K562 (cell line): ENCODE measurements at regions not wholly inside any gene's neighbourhood (a gene's known extent, or its start where the extent isn't known, plus 50 kb on each side); places are given as distances from the start of the nearest gene placed in this dataset.

Source experiments
- BRD4 ChIP-seq: fragments of 200-600 bp; sonication (generic); IDR thresholded peaks from 2 replicates; pipeline ENCODE4 v1.6.1; 2017; ENCODE audit warnings: inconsistent platforms
- HSF4 ChIP-seq: fragments of 250-450 bp; sonication (Bioruptor Pico); IDR thresholded peaks from 2 replicates; pipeline ENCODE4 v2.1.2; 2022; ENCODE audit warnings: mild to moderate bottlenecking, moderate library complexity, borderline replicate concordance
- KLF10 ChIP-seq: fragments of 250-450 bp; sonication (Bioruptor Pico); IDR thresholded peaks from 2 replicates; pipeline ENCODE4 v1.6.1; 2021; ENCODE audit warnings: matching md5 sums
- SIRT6 ChIP-seq: IDR thresholded peaks from one replicate; pipeline ENCODE4 v1.6.1; 2012; ENCODE audit warnings: low read depth, mild to moderate bottlenecking, control low read depth, inconsistent platforms, low read length, moderate library complexity
- TF ChIP-seq, protein P1 (sequence below): fragments of 150-350 bp; conservative IDR thresholded peaks from 2 replicates; pipeline ENCODE4 v1.6.1; 2014; ENCODE audit warnings: low read length
- TF ChIP-seq, protein P2 (sequence below): fragments of 200-400 bp; formaldehyde crosslinking; IDR thresholded peaks from 2 replicates; pipeline ENCODE4 v1.6.1; 2017; ENCODE audit warnings: mild to moderate bottlenecking, low read depth, low read length, moderate library complexity
- TF ChIP-seq, protein P3 (sequence below), 2 experiments: IDR thresholded peaks in 1 of 2; conservative IDR thresholded peaks in 1 of 2; 2 replicates each; pipeline ENCODE4 v1.6.1; 2016; ENCODE audit warnings: low read depth in 2 of 2, mild to moderate bottlenecking in 1 of 2, missing compliant biosample characterization in 1 of 2, missing genetic modification characterization in 1 of 2, moderate library complexity in 1 of 2
- TF ChIP-seq, protein P4 (sequence below), 3 experiments: fragments of 200-800 bp in 1 of 3; fragments of 250-450 bp in 1 of 3; fragments of 450-650 bp in 1 of 3; sonication (Bioruptor Pico) in 1 of 3; sonication (Bioruptor generic) in 1 of 3; formaldehyde crosslinking in 1 of 3; IDR thresholded peaks; 2 replicates each; pipeline versions ENCODE4 v1.6.1 to v1.8.0; 2016 to 2022; ENCODE audit warnings: mild to moderate bottlenecking in 2 of 3, missing genetic modification characterization in 2 of 3, missing compliant biosample characterization in 1 of 3, moderate library complexity in 1 of 3
- TF ChIP-seq, protein P5 (sequence below): fragments of 450-650 bp; IDR thresholded peaks from 2 replicates; pipeline ENCODE4 v1.6.1; 2016; ENCODE audit warnings: mild to moderate bottlenecking

DNA sequence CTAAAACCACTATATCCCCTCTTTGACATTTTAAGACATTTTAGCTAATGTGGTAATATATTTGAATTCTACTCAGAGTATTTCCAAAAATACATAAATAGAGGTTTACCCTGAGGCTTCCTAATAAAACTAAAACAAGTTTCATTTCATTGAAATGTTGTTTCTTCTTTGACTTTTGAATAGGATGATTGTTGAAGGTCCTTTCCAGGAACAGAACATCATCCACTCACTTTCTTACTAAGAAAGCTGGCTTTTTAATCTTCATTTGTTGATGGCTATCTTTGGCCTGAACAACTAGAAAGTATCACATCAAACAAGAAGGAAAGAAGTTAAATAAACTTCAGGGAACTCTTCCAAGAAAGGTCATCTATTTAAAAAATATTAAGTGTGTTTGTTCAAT, 169.7 kb downstream of the RAP2B start (continued):
- TF ChIP-seq, protein P1, sequence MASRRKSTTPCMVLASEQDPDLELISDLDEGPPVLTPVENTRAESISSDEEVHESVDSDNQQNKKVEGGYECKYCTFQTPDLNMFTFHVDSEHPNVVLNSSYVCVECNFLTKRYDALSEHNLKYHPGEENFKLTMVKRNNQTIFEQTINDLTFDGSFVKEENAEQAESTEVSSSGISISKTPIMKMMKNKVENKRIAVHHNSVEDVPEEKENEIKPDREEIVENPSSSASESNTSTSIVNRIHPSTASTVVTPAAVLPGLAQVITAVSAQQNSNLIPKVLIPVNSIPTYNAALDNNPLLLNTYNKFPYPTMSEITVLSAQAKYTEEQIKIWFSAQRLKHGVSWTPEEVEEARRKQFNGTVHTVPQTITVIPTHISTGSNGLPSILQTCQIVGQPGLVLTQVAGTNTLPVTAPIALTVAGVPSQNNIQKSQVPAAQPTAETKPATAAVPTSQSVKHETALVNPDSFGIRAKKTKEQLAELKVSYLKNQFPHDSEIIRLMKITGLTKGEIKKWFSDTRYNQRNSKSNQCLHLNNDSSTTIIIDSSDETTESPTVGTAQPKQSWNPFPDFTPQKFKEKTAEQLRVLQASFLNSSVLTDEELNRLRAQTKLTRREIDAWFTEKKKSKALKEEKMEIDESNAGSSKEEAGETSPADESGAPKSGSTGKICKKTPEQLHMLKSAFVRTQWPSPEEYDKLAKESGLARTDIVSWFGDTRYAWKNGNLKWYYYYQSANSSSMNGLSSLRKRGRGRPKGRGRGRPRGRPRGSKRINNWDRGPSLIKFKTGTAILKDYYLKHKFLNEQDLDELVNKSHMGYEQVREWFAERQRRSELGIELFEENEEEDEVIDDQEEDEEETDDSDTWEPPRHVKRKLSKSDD = no peak
- TF ChIP-seq HSF4 (CRISPR knock-in tag) (no peak), KLF10 (CRISPR knock-in tag) (no peak), SIRT6 (no peak), BRD4 (no peak)
- TF ChIP-seq, protein P2, sequence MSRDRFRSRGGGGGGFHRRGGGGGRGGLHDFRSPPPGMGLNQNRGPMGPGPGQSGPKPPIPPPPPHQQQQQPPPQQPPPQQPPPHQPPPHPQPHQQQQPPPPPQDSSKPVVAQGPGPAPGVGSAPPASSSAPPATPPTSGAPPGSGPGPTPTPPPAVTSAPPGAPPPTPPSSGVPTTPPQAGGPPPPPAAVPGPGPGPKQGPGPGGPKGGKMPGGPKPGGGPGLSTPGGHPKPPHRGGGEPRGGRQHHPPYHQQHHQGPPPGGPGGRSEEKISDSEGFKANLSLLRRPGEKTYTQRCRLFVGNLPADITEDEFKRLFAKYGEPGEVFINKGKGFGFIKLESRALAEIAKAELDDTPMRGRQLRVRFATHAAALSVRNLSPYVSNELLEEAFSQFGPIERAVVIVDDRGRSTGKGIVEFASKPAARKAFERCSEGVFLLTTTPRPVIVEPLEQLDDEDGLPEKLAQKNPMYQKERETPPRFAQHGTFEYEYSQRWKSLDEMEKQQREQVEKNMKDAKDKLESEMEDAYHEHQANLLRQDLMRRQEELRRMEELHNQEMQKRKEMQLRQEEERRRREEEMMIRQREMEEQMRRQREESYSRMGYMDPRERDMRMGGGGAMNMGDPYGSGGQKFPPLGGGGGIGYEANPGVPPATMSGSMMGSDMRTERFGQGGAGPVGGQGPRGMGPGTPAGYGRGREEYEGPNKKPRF = no peak
- TF ChIP-seq, protein P3, sequence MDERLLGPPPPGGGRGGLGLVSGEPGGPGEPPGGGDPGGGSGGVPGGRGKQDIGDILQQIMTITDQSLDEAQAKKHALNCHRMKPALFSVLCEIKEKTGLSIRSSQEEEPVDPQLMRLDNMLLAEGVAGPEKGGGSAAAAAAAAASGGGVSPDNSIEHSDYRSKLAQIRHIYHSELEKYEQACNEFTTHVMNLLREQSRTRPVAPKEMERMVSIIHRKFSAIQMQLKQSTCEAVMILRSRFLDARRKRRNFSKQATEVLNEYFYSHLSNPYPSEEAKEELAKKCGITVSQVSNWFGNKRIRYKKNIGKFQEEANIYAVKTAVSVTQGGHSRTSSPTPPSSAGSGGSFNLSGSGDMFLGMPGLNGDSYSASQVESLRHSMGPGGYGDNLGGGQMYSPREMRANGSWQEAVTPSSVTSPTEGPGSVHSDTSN (CRISPR knock-in tag; IDR thresholded peaks at IDR 0.05; ENCODE audit: low read depth) = no peak
- TF ChIP-seq, protein P3 (tag; conservative IDR thresholded peaks at IDR 0.05; ENCODE audit: low read depth) = no peak
- TF ChIP-seq, protein P4, sequence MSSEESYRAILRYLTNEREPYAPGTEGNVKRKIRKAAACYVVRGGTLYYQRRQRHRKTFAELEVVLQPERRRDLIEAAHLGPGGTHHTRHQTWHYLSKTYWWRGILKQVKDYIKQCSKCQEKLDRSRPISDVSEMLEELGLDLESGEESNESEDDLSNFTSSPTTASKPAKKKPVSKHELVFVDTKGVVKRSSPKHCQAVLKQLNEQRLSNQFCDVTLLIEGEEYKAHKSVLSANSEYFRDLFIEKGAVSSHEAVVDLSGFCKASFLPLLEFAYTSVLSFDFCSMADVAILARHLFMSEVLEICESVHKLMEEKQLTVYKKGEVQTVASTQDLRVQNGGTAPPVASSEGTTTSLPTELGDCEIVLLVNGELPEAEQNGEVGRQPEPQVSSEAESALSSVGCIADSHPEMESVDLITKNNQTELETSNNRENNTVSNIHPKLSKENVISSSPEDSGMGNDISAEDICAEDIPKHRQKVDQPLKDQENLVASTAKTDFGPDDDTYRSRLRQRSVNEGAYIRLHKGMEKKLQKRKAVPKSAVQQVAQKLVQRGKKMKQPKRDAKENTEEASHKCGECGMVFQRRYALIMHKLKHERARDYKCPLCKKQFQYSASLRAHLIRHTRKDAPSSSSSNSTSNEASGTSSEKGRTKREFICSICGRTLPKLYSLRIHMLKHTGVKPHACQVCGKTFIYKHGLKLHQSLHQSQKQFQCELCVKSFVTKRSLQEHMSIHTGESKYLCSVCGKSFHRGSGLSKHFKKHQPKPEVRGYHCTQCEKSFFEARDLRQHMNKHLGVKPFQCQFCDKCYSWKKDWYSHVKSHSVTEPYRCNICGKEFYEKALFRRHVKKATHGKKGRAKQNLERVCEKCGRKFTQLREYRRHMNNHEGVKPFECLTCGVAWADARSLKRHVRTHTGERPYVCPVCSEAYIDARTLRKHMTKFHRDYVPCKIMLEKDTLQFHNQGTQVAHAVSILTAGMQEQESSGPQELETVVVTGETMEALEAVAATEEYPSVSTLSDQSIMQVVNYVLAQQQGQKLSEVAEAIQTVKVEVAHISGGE (CRISPR knock-in tag; IDR thresholded peaks at IDR 0.05) = no peak
- TF ChIP-seq, protein P5, sequence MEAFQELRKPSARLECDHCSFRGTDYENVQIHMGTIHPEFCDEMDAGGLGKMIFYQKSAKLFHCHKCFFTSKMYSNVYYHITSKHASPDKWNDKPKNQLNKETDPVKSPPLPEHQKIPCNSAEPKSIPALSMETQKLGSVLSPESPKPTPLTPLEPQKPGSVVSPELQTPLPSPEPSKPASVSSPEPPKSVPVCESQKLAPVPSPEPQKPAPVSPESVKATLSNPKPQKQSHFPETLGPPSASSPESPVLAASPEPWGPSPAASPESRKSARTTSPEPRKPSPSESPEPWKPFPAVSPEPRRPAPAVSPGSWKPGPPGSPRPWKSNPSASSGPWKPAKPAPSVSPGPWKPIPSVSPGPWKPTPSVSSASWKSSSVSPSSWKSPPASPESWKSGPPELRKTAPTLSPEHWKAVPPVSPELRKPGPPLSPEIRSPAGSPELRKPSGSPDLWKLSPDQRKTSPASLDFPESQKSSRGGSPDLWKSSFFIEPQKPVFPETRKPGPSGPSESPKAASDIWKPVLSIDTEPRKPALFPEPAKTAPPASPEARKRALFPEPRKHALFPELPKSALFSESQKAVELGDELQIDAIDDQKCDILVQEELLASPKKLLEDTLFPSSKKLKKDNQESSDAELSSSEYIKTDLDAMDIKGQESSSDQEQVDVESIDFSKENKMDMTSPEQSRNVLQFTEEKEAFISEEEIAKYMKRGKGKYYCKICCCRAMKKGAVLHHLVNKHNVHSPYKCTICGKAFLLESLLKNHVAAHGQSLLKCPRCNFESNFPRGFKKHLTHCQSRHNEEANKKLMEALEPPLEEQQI = no peak
